ENCODE measurements at regions not wholly inside any gene's neighbourhood (a gene's known extent, or its start where the extent isn't known, plus 50 kb on each side); places are given as distances from the start of the nearest gene placed in this dataset.
"Not testable (repeated sequence)": the region's sequence is repeated elsewhere in the genome, so short reads cannot be mapped to it uniquely, and the experiment has no call there.

- not testable (repeated sequence) for TF ChIP-seq CTCF, POLR2A (IDR thresholded peaks at IDR 0.05)
These were observed 123.7 kb downstream of the LIMS4 start for GRCh38 chr2:110348902-110349301.

Measured in Peyer's patch (tissue), 4 donors.